Calu3 (cell line): ENCODE measurements at regions not wholly inside any gene's neighbourhood (a gene's known extent, or its start where the extent isn't known, plus 50 kb on each side); places are given as distances from the start of the nearest gene placed in this dataset.

Source experiments
- BruUV-seq: library from RNA; stranded (reverse); fragments of 400-500 nt; replicated peaks from 2 replicates; lab custom pipeline; 2021; lab: Mats Ljungman, UMichigan
- CTCF ChIA-PET: fragments of 300-600 bp; sonication (Branson Sonifier 250); formaldehyde crosslinking; loops from one replicate; lab custom pipeline; 2022; ENCODE audit warnings: antibody characterized with exemption; lab: Charles Lee
- DNase-seq: peaks from one replicate; pipeline ENCODE4 v3.0.0; 2022
- H3K27ac Mint-ChIP-seq: one replicate; pipeline ENCODE4 v1.8.0; 2022; ENCODE audit warnings: mixed read lengths; ENCODE audit not compliant: unreplicated experiment
- H3K27me3 Mint-ChIP-seq: one replicate; pipeline ENCODE4 v1.8.0; 2022; ENCODE audit warnings: mixed read lengths; ENCODE audit not compliant: unreplicated experiment
- H3K36me3 Mint-ChIP-seq: one replicate; pipeline ENCODE4 v1.8.0; 2022; ENCODE audit warnings: mild to moderate bottlenecking, moderate library complexity, mixed read lengths; ENCODE audit not compliant: insufficient read depth, unreplicated experiment
- H3K4me1 Mint-ChIP-seq: one replicate; pipeline ENCODE4 v1.8.0; 2022; ENCODE audit warnings: mild to moderate bottlenecking, low read depth, mixed read lengths; ENCODE audit not compliant: unreplicated experiment
- H3K4me3 Mint-ChIP-seq: one replicate; pipeline ENCODE4 v1.8.0; 2022; ENCODE audit warnings: mild to moderate bottlenecking, low read depth, moderate library complexity, mixed read lengths; ENCODE audit not compliant: unreplicated experiment
- H3K9me3 Mint-ChIP-seq: one replicate; pipeline ENCODE4 v1.8.0; 2022; ENCODE audit warnings: low read depth, mixed read lengths; ENCODE audit not compliant: unreplicated experiment
- intact Hi-C: fragments of 100-400 bp; cut with micrococcal nuclease; formaldehyde crosslinking; loops from one replicate; pipeline ENCODE4 v1.10.0; 2022; ENCODE audit not compliant: unreplicated experiment
- TF ChIP-seq, protein P1 (sequence below): fragments of 200-600 bp; IDR thresholded peaks from one replicate; pipeline ENCODE4 v1.8.0; 2022; ENCODE audit warnings: antibody characterized with exemption; ENCODE audit not compliant: unreplicated experiment

DNA sequence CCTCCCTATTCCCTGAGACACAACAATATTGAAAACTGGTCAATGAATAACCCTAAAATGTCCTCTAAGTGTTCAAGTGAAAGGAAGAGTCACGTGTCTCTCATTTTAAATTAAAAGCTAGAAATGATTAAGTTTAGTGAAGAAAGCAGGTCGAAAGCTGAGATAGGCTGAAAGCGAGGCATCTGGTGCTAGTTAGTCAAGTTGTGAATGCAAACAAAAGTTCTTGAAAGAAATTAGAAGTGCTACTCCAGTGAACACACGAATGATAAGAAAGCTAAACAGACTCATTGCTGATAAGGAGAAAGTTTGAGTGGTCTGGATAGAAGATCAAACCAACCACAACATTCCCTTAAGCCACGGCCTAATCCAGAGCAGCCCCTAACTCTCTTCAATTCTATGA lies 99.4 kb upstream of the ZNF507 start:
- Mint-ChIP-seq H3K9me3 (no peaks in the 10 kb centered on the region), H3K4me1 (no peaks in the 10 kb centered on the region), H3K27ac (no peak overlapping the region), H3K36me3 (no peaks in the 10 kb centered on the region), H3K27me3 (no peaks in the 10 kb centered on the region), H3K4me3 (no peak overlapping the region)
- TF ChIP-seq, protein P1, sequence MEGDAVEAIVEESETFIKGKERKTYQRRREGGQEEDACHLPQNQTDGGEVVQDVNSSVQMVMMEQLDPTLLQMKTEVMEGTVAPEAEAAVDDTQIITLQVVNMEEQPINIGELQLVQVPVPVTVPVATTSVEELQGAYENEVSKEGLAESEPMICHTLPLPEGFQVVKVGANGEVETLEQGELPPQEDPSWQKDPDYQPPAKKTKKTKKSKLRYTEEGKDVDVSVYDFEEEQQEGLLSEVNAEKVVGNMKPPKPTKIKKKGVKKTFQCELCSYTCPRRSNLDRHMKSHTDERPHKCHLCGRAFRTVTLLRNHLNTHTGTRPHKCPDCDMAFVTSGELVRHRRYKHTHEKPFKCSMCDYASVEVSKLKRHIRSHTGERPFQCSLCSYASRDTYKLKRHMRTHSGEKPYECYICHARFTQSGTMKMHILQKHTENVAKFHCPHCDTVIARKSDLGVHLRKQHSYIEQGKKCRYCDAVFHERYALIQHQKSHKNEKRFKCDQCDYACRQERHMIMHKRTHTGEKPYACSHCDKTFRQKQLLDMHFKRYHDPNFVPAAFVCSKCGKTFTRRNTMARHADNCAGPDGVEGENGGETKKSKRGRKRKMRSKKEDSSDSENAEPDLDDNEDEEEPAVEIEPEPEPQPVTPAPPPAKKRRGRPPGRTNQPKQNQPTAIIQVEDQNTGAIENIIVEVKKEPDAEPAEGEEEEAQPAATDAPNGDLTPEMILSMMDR = no peak
- intact Hi-C loops = no loop called here
- no TSS peak for BruUV-seq
- DNase-seq = no peak
- CTCF ChIA-PET = no interaction called here

DNA sequence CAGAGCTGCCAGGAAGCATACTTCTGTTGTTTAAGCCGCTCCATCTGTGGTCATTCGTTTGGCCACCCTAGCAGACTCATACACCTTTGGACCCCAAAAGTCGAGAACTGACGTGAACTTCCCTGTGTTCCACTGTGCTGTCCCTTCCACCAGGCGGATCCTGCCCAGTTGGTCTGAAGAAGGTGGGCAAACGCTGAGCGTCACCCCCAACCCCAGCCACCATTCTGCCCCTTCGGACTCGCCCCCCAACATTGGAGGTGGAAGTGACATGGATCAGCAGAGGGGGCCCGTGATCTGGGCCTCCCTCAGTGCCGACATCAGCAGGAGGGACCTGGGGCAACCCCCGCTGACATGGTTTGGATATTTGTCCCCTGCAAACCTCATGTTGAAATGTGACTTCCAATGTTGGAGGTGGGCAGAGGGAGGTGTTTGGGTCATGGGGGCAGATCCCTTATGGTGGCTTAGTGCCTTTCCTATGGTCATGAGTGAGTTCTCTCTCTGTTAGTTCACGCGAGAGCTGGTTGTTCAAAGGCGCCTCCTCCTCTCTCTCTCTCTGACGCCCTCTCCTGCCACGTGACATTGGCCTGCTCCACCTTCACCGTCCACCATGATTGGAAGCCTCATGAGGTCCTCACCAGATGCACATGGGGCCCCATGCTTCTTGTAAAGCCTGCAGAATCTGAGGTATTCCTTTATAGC lies 93.6 kb upstream of the ZNF507 start:
- TF ChIP-seq, protein P1 = no peak
- peaks cover 21% of the 10 kb centered on the region for H3K27me3 Mint-ChIP-seq
- DNase-seq = no peak
- no TSS peak for BruUV-seq
- H3K4me1 Mint-ChIP-seq = no peaks in the 10 kb centered on the region
- no peak overlapping the region for H3K4me3 Mint-ChIP-seq
- CTCF ChIA-PET = interaction anchor here (0.5 kb wide), 1 partner anchor 407 kb away, joined by 3 read pairs; no protein-coding TSS in a partner anchor
- H3K9me3 Mint-ChIP-seq = no peaks in the 10 kb centered on the region
- H3K27ac Mint-ChIP-seq = no peak overlapping the region
- intact Hi-C loops = no loop called here
- H3K36me3 Mint-ChIP-seq = no peaks in the 10 kb centered on the region

DNA sequence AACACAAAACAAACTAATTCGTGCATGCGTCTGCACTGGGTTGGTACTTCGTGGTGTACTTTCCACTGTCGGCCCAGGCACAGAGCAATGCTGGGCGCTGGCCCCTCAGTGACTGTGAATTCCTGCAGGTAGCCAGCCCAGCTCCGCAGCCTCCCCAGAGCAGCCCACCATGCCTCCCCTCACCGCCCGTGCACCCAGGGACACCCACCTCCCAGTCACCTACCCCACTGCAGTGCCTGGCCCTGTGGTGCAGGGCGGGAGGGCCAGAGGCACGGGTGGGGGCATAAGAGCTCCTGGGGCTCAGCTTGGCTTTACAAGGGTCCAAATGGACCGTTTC lies 93.1 kb upstream of the ZNF507 start:
- no peaks in the 10 kb centered on the region for H3K9me3 Mint-ChIP-seq
- TF ChIP-seq, protein P1 = no peak
- CTCF ChIA-PET = interaction anchor here (0.5 kb wide), 1 partner anchor 408 kb away, joined by 3 read pairs; no protein-coding TSS in a partner anchor
- H3K4me1 Mint-ChIP-seq = no peaks in the 10 kb centered on the region
- intact Hi-C loops = no loop called here
- H3K27ac Mint-ChIP-seq = no peak overlapping the region
- DNase-seq = no peak
- H3K4me3 Mint-ChIP-seq = no peak overlapping the region
- peaks cover 26% of the 10 kb centered on the region for H3K27me3 Mint-ChIP-seq
- H3K36me3 Mint-ChIP-seq = no peaks in the 10 kb centered on the region
- no TSS peak for BruUV-seq

DNA sequence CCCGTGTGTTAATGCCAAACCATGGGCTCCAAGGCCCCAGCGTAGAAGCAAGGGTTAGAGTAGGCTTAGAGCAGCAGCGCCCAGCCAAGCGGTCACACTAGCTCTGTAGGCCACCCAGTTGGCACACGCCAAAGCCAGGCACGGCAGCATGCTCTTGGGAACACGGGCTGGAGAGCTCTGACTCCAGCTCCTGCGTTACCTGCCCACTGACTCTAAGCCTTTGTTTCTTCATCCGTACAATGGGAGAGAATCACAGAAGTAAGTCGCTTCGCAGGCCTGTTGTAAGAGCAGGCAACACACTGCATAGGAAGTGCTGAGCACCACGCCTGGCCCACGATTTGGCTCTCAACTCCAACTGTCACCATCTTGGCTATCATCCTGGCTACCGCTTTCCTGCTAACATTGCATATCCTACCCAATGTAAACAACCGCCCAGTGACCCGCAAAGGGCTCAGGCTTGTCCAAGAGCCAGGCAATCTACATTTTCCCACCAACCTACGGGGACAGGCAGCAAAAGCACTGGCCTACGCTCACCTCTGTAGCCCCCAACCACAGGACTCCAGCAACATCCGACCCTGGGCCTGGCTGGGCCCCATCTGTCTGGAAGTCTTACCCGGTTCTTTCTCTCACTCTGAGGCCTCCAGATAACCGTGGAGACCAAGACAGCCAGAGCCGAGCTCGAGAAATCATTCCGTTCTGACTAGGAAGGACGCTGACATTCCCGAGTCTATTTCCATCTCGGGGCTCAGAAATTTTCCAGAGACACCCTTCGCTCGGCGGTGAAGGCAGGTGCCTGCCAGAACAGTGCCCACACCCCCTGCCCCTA lies 91.5 kb upstream of the ZNF507 start:
- no peaks in the 10 kb centered on the region for H3K36me3 Mint-ChIP-seq
- no peak overlapping the region for H3K27ac Mint-ChIP-seq
- no peak for DNase-seq
- no peak overlapping the region for H3K4me3 Mint-ChIP-seq
- no peaks in the 10 kb centered on the region for H3K4me1 Mint-ChIP-seq
- CTCF ChIA-PET = no interaction called here
- peaks cover 34% of the 10 kb centered on the region for H3K27me3 Mint-ChIP-seq
- intact Hi-C loops = no loop called here
- BruUV-seq = no TSS peak
- TF ChIP-seq, protein P1 = no peak
- H3K9me3 Mint-ChIP-seq = no peaks in the 10 kb centered on the region
